IMR-90 (cell line): ENCODE measurements at regions not wholly inside any gene's neighbourhood (a gene's known extent, or its start where the extent isn't known, plus 50 kb on each side); places are given as distances from the start of the nearest gene placed in this dataset.

Experiments
- ATAC-seq: fragments of 200-7000 bp; cut with Tn5 transposase; 2 replicates; pipeline ENCODE4 v1.9.1; 2020; ENCODE audit warnings: low read depth, mild to moderate bottlenecking, moderate library complexity
- BruUV-seq: library from RNA; stranded (reverse); fragments of 400-500 nt; replicated peaks from 2 replicates; lab custom pipeline; 2021; lab: Mats Ljungman, UMichigan
- CTCF ChIA-PET: fragments of 300-600 bp; formaldehyde crosslinking; extraction: SDS; loops from one replicate; lab custom pipeline; 2021; ENCODE audit warnings: antibody characterized with exemption; lab: Yijun Ruan, JAX
- POLR2A ChIA-PET: fragments of 300-600 bp; sonication (Branson Sonifier 250); formaldehyde crosslinking; loops from one replicate; lab custom pipeline; 2022; ENCODE audit warnings: antibody characterized with exemption; ENCODE audit not compliant: unreplicated experiment; lab: Charles Lee
- DNase-seq: peaks from one replicate; pipeline ENCODE4 v3.0.0; 2013
- H2AFZ ChIP-seq: replicated peaks from 2 replicates; pipeline ENCODE3; 2013; ENCODE audit warnings: low read length, mild to moderate bottlenecking; ENCODE audit not compliant: poor library complexity
- H2AK5ac ChIP-seq: 2 replicates; pipeline ENCODE4 v1.6.1; 2013; ENCODE audit warnings: low read depth, low read length, inconsistent platforms
- H2AK9ac ChIP-seq: replicated peaks from 2 replicates; pipeline ENCODE3; 2013; ENCODE audit warnings: mild to moderate bottlenecking, low read depth, low read length, moderate library complexity; ENCODE audit not compliant: poor library complexity
- H2BK120ac ChIP-seq: 2 replicates; pipeline ENCODE4 v1.6.1; 2013; ENCODE audit warnings: low read depth, low read length, inconsistent platforms
- H2BK15ac ChIP-seq: 3 replicates; pipeline ENCODE4 v1.6.1; 2013; ENCODE audit warnings: low read depth, low read length, inconsistent platforms
- H2BK20ac ChIP-seq: 2 replicates; pipeline ENCODE4 v1.6.1; 2013; ENCODE audit warnings: low read depth, mild to moderate bottlenecking, inconsistent platforms, low read length, moderate library complexity
- H2BK5ac ChIP-seq: 2 replicates; pipeline ENCODE4 v1.6.1; 2013; ENCODE audit warnings: mild to moderate bottlenecking, low read depth, low read length, inconsistent platforms; ENCODE audit not compliant: poor library complexity, severe bottlenecking
- H3K14ac ChIP-seq: replicated peaks from 2 replicates; pipeline ENCODE4 v1.6.1; 2013; ENCODE audit warnings: low read depth, low read length, inconsistent platforms
- H3K18ac ChIP-seq: 2 replicates; pipeline ENCODE4 v1.6.1; 2013; ENCODE audit warnings: low read depth, low read length, control low read depth
- H3K23ac ChIP-seq: 2 replicates; pipeline ENCODE4 v1.6.1; 2013; ENCODE audit warnings: low read depth, low read length, inconsistent platforms
- H3K27ac ChIP-seq: 2 replicates; pipeline ENCODE4 v1.5.1; 2013; ENCODE audit warnings: mild to moderate bottlenecking, control low read depth, low read length; ENCODE audit not compliant: insufficient read depth
- H3K27me3 ChIP-seq: 2 replicates; pipeline ENCODE4 v1.6.1; 2013; ENCODE audit warnings: low read length; ENCODE audit not compliant: control insufficient read depth, insufficient read depth
- H3K36me3 ChIP-seq: 2 replicates; pipeline ENCODE4 v1.6.1; 2013; ENCODE audit warnings: low read length, mixed read lengths; ENCODE audit not compliant: control insufficient read depth, insufficient read depth
- H3K4ac ChIP-seq: 2 replicates; pipeline ENCODE4 v1.6.1; 2013; ENCODE audit warnings: low read depth, low read length, inconsistent platforms
- H3K4me1 ChIP-seq: 2 replicates; pipeline ENCODE4 v1.6.1; 2013; ENCODE audit warnings: low read length, mixed read lengths; ENCODE audit not compliant: control insufficient read depth, insufficient read depth
- H3K4me2 ChIP-seq: 2 replicates; pipeline ENCODE4 v1.6.1; 2013; ENCODE audit warnings: low read depth, mild to moderate bottlenecking, control low read depth, low read length, moderate library complexity
- H3K4me3 ChIP-seq: 2 replicates; pipeline ENCODE4 v1.5.1; 2013; ENCODE audit warnings: low read depth, mild to moderate bottlenecking, control low read depth, low read length, moderate library complexity; ENCODE audit not compliant: insufficient read depth
- H3K56ac ChIP-seq: 2 replicates; pipeline ENCODE4 v1.6.1; 2013; ENCODE audit warnings: low read length, inconsistent platforms; ENCODE audit not compliant: insufficient read depth; ENCODE audit errors: extremely low read depth
- H3K79me1 ChIP-seq, 2 experiments: 2 replicates each; pipeline ENCODE4 v1.6.1; 2013; ENCODE audit warnings: low read length in 2 of 2, inconsistent platforms in 1 of 2, low read depth in 1 of 2
- H3K9ac ChIP-seq: 2 replicates; pipeline ENCODE4 v1.6.1; 2013; ENCODE audit warnings: low read depth, low read length, control low read depth
- H3K9me1 ChIP-seq: 2 replicates; pipeline ENCODE4 v1.6.1; 2013; ENCODE audit warnings: low read length, inconsistent platforms; ENCODE audit not compliant: insufficient read depth
- H3K9me3 ChIP-seq: 2 replicates; pipeline ENCODE4 v1.6.1; 2013; ENCODE audit warnings: low read length; ENCODE audit not compliant: control insufficient read depth, insufficient read depth
- H4K20me1 ChIP-seq: 2 replicates; pipeline ENCODE4 v1.6.1; 2013; ENCODE audit warnings: low read length, inconsistent platforms; ENCODE audit not compliant: insufficient read depth
- H4K5ac ChIP-seq: 2 replicates; pipeline ENCODE4 v1.6.1; 2013; ENCODE audit warnings: mild to moderate bottlenecking, low read depth, low read length, control low read depth
- H4K8ac ChIP-seq, 2 experiments: 2 replicates each; pipeline ENCODE4 v1.6.1; 2013; ENCODE audit warnings: low read depth in 2 of 2, low read length in 2 of 2, control low read depth in 1 of 2, inconsistent platforms in 1 of 2
- H4K91ac ChIP-seq: 2 replicates; pipeline ENCODE4 v1.6.1; 2013; ENCODE audit warnings: low read depth, low read length, inconsistent platforms; ENCODE audit not compliant: insufficient read depth
- BHLHE40 ChIP-seq: fragments of 150-350 bp; IDR thresholded peaks from 2 replicates; pipeline ENCODE4 v1.6.1; 2016; ENCODE audit warnings: mild to moderate bottlenecking, low read depth, low read length
- CEBPB ChIP-seq: IDR thresholded peaks from 2 replicates; pipeline ENCODE4 v1.6.1; 2012; ENCODE audit warnings: low read depth, low read length, improper control_type of control experiment
- CHD1 ChIP-seq: IDR thresholded peaks from 2 replicates; pipeline ENCODE4 v1.6.1; 2012; ENCODE audit warnings: low read depth, low read length, improper control_type of control experiment
- CTCF ChIP-seq: conservative IDR thresholded peaks from 2 replicates; pipeline ENCODE4 v1.5.1; 2012; ENCODE audit warnings: mild to moderate bottlenecking, low read depth, low read length, improper control_type of control experiment
- FOS ChIP-seq: fragments of 150-350 bp; IDR thresholded peaks from 2 replicates; pipeline ENCODE4 v1.6.1; 2016; ENCODE audit warnings: low read depth, low read length
- MAFK ChIP-seq: IDR thresholded peaks from 2 replicates; pipeline ENCODE4 v1.6.1; 2012; ENCODE audit warnings: low read depth, low read length, improper control_type of control experiment
- MAZ ChIP-seq: IDR thresholded peaks from 2 replicates; pipeline ENCODE4 v1.6.1; 2012; ENCODE audit warnings: low read depth, mild to moderate bottlenecking, low read length, improper control_type of control experiment, moderate library complexity, borderline replicate concordance
- MXI1 ChIP-seq: IDR thresholded peaks from 2 replicates; pipeline ENCODE4 v1.6.1; 2012; ENCODE audit warnings: low read depth, mild to moderate bottlenecking, low read length, moderate library complexity, borderline replicate concordance
- NFE2L2 ChIP-seq: fragments of 150-350 bp; IDR thresholded peaks from 2 replicates; pipeline ENCODE4 v1.6.1; 2016; ENCODE audit warnings: low read depth, mild to moderate bottlenecking, low read length
- POLR2A ChIP-seq: IDR thresholded peaks from 2 replicates; pipeline ENCODE4 v1.6.1; 2012; ENCODE audit warnings: mild to moderate bottlenecking, low read depth, low read length
- RAD21 ChIP-seq: IDR thresholded peaks from 2 replicates; pipeline ENCODE4 v1.6.1; 2012; ENCODE audit warnings: low read length, improper control_type of control experiment
- RCOR1 ChIP-seq: IDR thresholded peaks from 2 replicates; pipeline ENCODE4 v1.6.1; 2012; ENCODE audit warnings: mild to moderate bottlenecking, low read length, improper control_type of control experiment; ENCODE audit not compliant: insufficient replicate concordance
- RFX5 ChIP-seq: IDR thresholded peaks from 2 replicates; pipeline ENCODE4 v1.8.0; 2012; ENCODE audit warnings: low read depth, mild to moderate bottlenecking, low read length, moderate library complexity
- SMC3 ChIP-seq: fragments of 150-350 bp; IDR thresholded peaks from 2 replicates; pipeline ENCODE4 v1.6.1; 2016; ENCODE audit warnings: low read depth, mild to moderate bottlenecking, antibody characterized with exemption, low read length, moderate library complexity
- WGBS, 2 experiments: methylation state at CpG; one replicate each; pipeline versions ENCODE4 v1.1.5 to v1.1.7; 2013; ENCODE audit warnings: missing lambda C conversion rate in 2 of 2; ENCODE audit not compliant: insufficient read length in 1 of 2; ENCODE audit errors: extremely low coverage in 2 of 2; 5-methylcytosine and 5-hydroxymethylcytosine counted together
- dilution Hi-C: fragments of 300-500 bp; cut with HindIII; formaldehyde crosslinking; loops from one replicate; pipeline ENCODE4 v1.14.3; 2018; ENCODE audit warnings: low sequenced_read_pairs; ENCODE audit not compliant: unreplicated experiment
- in situ Hi-C: fragments of 300-500 bp; cut with MboI; formaldehyde crosslinking; loops from 3 replicates; pipeline ENCODE4 v1.14.3; 2019; ENCODE audit warnings: low sequenced_read_pairs, inconsistent platforms, mixed read lengths
- intact Hi-C: fragments of 100-400 bp; cut with micrococcal nuclease; formaldehyde crosslinking; loops from 2 replicates; pipeline ENCODE4 v1.10.0; 2022
- TF ChIP-seq, protein P1 (sequence below): fragments of 150-350 bp; IDR thresholded peaks from 2 replicates; pipeline ENCODE4 v1.6.1; 2016; ENCODE audit warnings: low read depth, mild to moderate bottlenecking, low read length, moderate library complexity, borderline replicate concordance
- TF ChIP-seq, protein P2 (sequence below): fragments of 150-350 bp; IDR thresholded peaks from 2 replicates; pipeline ENCODE4 v1.6.1; 2017; ENCODE audit warnings: mild to moderate bottlenecking, antibody characterized with exemption, low read length, low read depth

DNA sequence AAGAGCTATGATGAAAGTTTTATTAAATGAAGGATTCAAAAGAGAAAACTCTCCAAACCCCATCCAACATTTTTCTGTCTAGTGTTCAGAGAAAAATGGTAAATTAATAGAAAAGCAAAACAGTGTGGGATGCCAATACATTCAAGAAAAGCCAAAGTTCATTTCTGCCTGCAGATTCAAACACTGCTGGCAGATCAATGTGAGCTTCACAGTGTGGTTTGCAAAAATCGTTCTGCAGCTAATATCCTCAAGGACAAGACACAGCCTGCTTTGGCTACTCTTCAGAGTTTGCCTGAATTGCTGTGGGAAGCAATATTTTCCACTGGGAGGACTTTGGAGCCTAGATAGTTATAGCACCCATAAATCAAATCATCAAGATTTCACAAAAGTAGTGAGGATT, 619.9 kb upstream of the SUCLG2 start:
- no peak overlapping the region for H3K4ac ChIP-seq
- no peak overlapping the region for H4K5ac ChIP-seq
- DNase-seq: no peak
- no peak overlapping the region for H3K56ac ChIP-seq
- no peaks in the 10 kb centered on the region for H3K36me3 ChIP-seq
- ChIA-PET CTCF (no interaction called here), POLR2A (no interaction called here)
- no peak overlapping the region for H3K27ac ChIP-seq
- no peak overlapping the region for H2AK5ac ChIP-seq
- no peak overlapping the region for H3K9ac ChIP-seq
- H3K4me2 ChIP-seq: no peak overlapping the region
- H3K4me1 ChIP-seq: no peaks in the 10 kb centered on the region
- H2BK20ac ChIP-seq: no peak overlapping the region
- no peak overlapping the region for H2AFZ ChIP-seq
- H4K8ac ChIP-seq: no peak overlapping the region
- H3K9me3 ChIP-seq: peaks cover 4% of the 10 kb centered on the region; the same call in 1 of the 2 replicates
- no peak overlapping the region for H2BK5ac ChIP-seq
- no peak overlapping the region for H2BK120ac ChIP-seq
- dilution Hi-C loops: no loop called here
- H3K27me3 ChIP-seq: no peaks in the 10 kb centered on the region
- no TSS peak for BruUV-seq
- H2BK15ac ChIP-seq: no peak overlapping the region
- TF ChIP-seq SMC3 (no peak), RCOR1 (no peak), BHLHE40 (no peak), FOS (no peak), CEBPB (no peak), RFX5 (no peak), POLR2A (no peak), MAFK (no peak), MAZ (no peak), CTCF (no peak), RAD21 (no peak), NFE2L2 (no peak), CHD1 (no peak), MXI1 (no peak)
- TF ChIP-seq, protein P1, sequence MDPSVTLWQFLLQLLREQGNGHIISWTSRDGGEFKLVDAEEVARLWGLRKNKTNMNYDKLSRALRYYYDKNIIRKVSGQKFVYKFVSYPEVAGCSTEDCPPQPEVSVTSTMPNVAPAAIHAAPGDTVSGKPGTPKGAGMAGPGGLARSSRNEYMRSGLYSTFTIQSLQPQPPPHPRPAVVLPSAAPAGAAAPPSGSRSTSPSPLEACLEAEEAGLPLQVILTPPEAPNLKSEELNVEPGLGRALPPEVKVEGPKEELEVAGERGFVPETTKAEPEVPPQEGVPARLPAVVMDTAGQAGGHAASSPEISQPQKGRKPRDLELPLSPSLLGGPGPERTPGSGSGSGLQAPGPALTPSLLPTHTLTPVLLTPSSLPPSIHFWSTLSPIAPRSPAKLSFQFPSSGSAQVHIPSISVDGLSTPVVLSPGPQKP: no peak
- TF ChIP-seq, protein P2, sequence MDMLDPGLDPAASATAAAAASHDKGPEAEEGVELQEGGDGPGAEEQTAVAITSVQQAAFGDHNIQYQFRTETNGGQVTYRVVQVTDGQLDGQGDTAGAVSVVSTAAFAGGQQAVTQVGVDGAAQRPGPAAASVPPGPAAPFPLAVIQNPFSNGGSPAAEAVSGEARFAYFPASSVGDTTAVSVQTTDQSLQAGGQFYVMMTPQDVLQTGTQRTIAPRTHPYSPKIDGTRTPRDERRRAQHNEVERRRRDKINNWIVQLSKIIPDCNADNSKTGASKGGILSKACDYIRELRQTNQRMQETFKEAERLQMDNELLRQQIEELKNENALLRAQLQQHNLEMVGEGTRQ: no peak
- H3K14ac ChIP-seq: no peak overlapping the region
- intact Hi-C loops: no loop called here
- no CpG with 5 or more reads among the region's 1 CpG for WGBS, 2 experiments
- no peak overlapping the region for H4K91ac ChIP-seq
- no peak for ATAC-seq
- no peak overlapping the region for H3K23ac ChIP-seq
- no peak overlapping the region for H3K4me3 ChIP-seq
- in situ Hi-C loops: no loop called here
- H2AK9ac ChIP-seq: no peak overlapping the region
- H3K9me1 ChIP-seq: no peaks in the 10 kb centered on the region
- no peaks in the 10 kb centered on the region for H3K79me1 ChIP-seq
- no peak overlapping the region for H3K18ac ChIP-seq
- no peaks in the 10 kb centered on the region for H4K20me1 ChIP-seq
